ENCODE measurements at regions not wholly inside any gene's neighbourhood (a gene's known extent, or its start where the extent isn't known, plus 50 kb on each side); places are given as distances from the start of the nearest gene placed in this dataset.

GRCh38 chr6:92534109-92534508 is 885.2 kb downstream of the EPHA7 start:
- TF ChIP-seq POLR2A (IDR thresholded peaks at IDR 0.05) (no peak), CTCF (IDR thresholded peaks at IDR 0.05) (no peak)
